GM23248 (cell line): ENCODE measurements at regions not wholly inside any gene's neighbourhood (a gene's known extent, or its start where the extent isn't known, plus 50 kb on each side); places are given as distances from the start of the nearest gene placed in this dataset.

Source experiments
- DNase-seq: peaks from one replicate; pipeline ENCODE4 v3.0.0-alpha.2; 2015
- H2AFZ ChIP-seq: fragments of 200-600 bp; sonication (generic); 2 replicates; pipeline ENCODE4 v1.6.1; 2016; ENCODE audit warnings: antibody characterized with exemption
- H3F3A ChIP-seq: fragments of 200-600 bp; sonication (generic); 2 replicates; pipeline ENCODE4 v1.6.1; 2016; ENCODE audit warnings: mild to moderate bottlenecking, antibody characterized with exemption, mixed run types; ENCODE audit not compliant: insufficient read depth
- H3K27ac ChIP-seq: fragments of 200-600 bp; sonication (generic); 2 replicates; pipeline ENCODE4 v1.5.1; 2016; ENCODE audit warnings: mild to moderate bottlenecking
- H3K27me3 ChIP-seq: fragments of 200-600 bp; sonication (generic); replicated peaks from 2 replicates; pipeline ENCODE4 v1.6.1; 2016; ENCODE audit warnings: mild to moderate bottlenecking; ENCODE audit not compliant: insufficient read depth
- H3K36me3 ChIP-seq: fragments of 200-600 bp; sonication (generic); 2 replicates; pipeline ENCODE4 v1.6.1; 2016; ENCODE audit warnings: low read depth, mild to moderate bottlenecking
- H3K4me1 ChIP-seq: fragments of 200-600 bp; sonication (generic); 2 replicates; pipeline ENCODE4 v1.6.1; 2016; ENCODE audit warnings: mild to moderate bottlenecking; ENCODE audit not compliant: insufficient read depth
- H3K4me2 ChIP-seq: fragments of 200-600 bp; sonication (generic); one replicate; pipeline ENCODE4 v1.6.1; 2016; ENCODE audit warnings: mild to moderate bottlenecking; ENCODE audit not compliant: unreplicated experiment
- H3K4me3 ChIP-seq: fragments of 200-600 bp; sonication (generic); 2 replicates; pipeline ENCODE4 v1.5.1; 2016; ENCODE audit warnings: mild to moderate bottlenecking
- H3K79me2 ChIP-seq: fragments of 200-600 bp; sonication (generic); 2 replicates; pipeline ENCODE4 v1.6.1; 2016; ENCODE audit warnings: mild to moderate bottlenecking; ENCODE audit not compliant: insufficient read depth
- H3K9ac ChIP-seq: fragments of 200-600 bp; sonication (generic); 2 replicates; pipeline ENCODE4 v1.6.1; 2016; ENCODE audit warnings: mild to moderate bottlenecking
- H3K9me2 ChIP-seq: fragments of 200-600 bp; sonication (generic); 2 replicates; pipeline ENCODE4 v1.6.1; 2016; ENCODE audit warnings: mixed run types, mild to moderate bottlenecking, moderate library complexity; ENCODE audit not compliant: insufficient read depth
- H3K9me3 ChIP-seq: fragments of 200-600 bp; sonication (generic); one replicate; pipeline ENCODE4 v1.6.1; 2017; ENCODE audit warnings: low read depth
- H4K20me1 ChIP-seq: fragments of 200-600 bp; sonication (generic); 2 replicates; pipeline ENCODE4 v1.6.0; 2016; ENCODE audit not compliant: insufficient read depth
- EZH2 ChIP-seq: fragments of 200-600 bp; sonication (generic); IDR thresholded peaks from 2 replicates; pipeline ENCODE4 v1.6.1; 2018; ENCODE audit warnings: antibody characterized with exemption, mild to moderate bottlenecking; ENCODE audit not compliant: insufficient read depth, poor library complexity, severe bottlenecking
- EZH2phosphoT487 ChIP-seq: fragments of 200-600 bp; sonication (generic); IDR thresholded peaks from 2 replicates; pipeline ENCODE4 v1.6.1; 2018; ENCODE audit warnings: antibody characterized with exemption, moderate library complexity, mild to moderate bottlenecking, low read depth; ENCODE audit not compliant: insufficient read depth
- WGBS, 2 experiments: methylation state at CpG; one replicate each; pipeline ENCODE4 v1.1.6; 2015 to 2017; ENCODE audit warnings: low lambda C conversion rate in 2 of 2, low coverage in 1 of 2; ENCODE audit errors: missing lambda C conversion rate in 2 of 2; 5-methylcytosine and 5-hydroxymethylcytosine counted together
- in situ Hi-C: fragments of 300-500 bp; cut with MboI; formaldehyde crosslinking; loops from 2 replicates; pipeline ENCODE4 v1.15.0; 2020

DNA sequence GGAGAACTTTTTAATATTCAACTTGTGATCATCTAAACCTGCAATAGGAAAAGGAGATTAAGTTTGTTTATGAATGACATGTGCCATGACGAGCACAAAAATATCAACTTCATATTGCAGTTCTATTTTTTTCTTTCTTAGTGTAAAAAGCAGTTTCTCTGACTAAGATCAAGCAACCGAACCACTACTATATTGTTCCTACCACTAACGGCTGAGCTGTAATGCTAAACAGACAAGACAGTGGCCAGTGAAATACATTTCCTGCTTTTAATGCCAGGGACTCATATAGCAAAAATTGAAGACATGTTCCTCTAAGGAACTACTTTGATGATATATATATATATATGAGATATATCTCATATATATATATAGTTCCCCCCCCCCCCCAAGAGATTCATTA is 1705.6 kb upstream of the TMEFF2 start:
- no peaks in the 10 kb centered on the region for H4K20me1 ChIP-seq
- no peaks in the 10 kb centered on the region for H3K36me3 ChIP-seq
- no peaks in the 10 kb centered on the region for H3K4me1 ChIP-seq
- H3K79me2 ChIP-seq, result no peaks in the 10 kb centered on the region
- no peak overlapping the region for H3K4me2 ChIP-seq
- no peak overlapping the region for H2AFZ ChIP-seq
- no peak for DNase-seq
- in situ Hi-C loops, result no loop called here
- H3F3A ChIP-seq, result no peaks in the 10 kb centered on the region
- no peak overlapping the region for H3K4me3 ChIP-seq
- 48 to 49% methylated on average over 3 of the region's 3 CpGs for WGBS, 2 experiments
- no peaks in the 10 kb centered on the region for H3K9me2 ChIP-seq
- H3K27me3 ChIP-seq, result no peaks in the 10 kb centered on the region
- no peaks in the 10 kb centered on the region for H3K9me3 ChIP-seq
- no peak overlapping the region for H3K27ac ChIP-seq
- no peak for TF ChIP-seq EZH2phosphoT487
- TF ChIP-seq EZH2, result no peak
- H3K9ac ChIP-seq, result no peak overlapping the region

DNA sequence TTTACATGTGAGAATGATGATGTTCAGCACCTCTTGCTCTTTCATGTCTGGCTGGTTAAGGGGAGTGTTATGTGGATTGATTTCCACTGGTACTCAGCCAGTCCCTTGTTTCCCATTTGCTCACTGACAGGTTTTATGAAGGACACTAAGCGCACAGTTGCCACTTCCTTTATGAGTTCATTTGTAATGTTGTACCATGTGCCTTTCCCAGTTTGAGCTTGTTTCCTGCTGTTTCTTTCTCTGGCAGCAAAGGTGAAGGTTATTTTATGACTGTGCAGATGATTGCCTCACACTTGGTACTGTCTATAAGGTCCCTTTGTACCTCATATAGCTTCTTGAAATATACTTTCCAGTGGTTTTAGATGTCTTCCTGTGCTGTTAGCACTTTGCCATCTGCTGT is 1700.5 kb upstream of the TMEFF2 start:
- no peak for TF ChIP-seq EZH2
- no peak for TF ChIP-seq EZH2phosphoT487
- Histone ChIP-seq H3K36me3 (no peaks in the 10 kb centered on the region), H3K9ac (no peak overlapping the region), H4K20me1 (no peaks in the 10 kb centered on the region), H3K27me3 (no peaks in the 10 kb centered on the region), H3K9me3 (no peaks in the 10 kb centered on the region), H3F3A (no peaks in the 10 kb centered on the region), H3K4me2 (no peak overlapping the region), H2AFZ (no peak overlapping the region), H3K4me1 (no peaks in the 10 kb centered on the region), H3K4me3 (no peak overlapping the region), H3K79me2 (no peaks in the 10 kb centered on the region), H3K27ac (no peak overlapping the region), H3K9me2 (no peaks in the 10 kb centered on the region)
- in situ Hi-C loops, result no loop called here
- no peak for DNase-seq
- 93 to 100% methylated on average over 1 of the region's 1 CpG for WGBS, 2 experiments

DNA sequence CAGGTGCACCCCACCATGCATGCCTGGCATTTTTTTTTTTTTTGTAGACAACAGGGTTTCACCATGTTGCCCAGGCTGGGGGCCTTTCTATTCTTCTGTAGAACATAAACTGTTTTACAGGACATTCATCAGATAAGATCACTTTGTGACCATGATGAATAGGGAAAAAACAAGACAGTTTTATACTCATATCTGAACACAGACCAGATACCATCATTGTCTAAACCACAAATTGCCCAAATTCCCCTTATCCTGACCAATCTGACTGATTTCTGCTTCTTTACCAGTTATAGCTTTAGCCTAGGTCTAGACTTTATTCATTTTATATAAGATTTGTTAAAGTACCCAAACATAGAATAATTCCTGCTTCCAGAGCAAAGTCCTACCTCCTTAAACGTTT is 1699.3 kb upstream of the TMEFF2 start:
- H4K20me1 ChIP-seq, result no peaks in the 10 kb centered on the region
- in situ Hi-C loops, result no loop called here
- no peaks in the 10 kb centered on the region for H3K79me2 ChIP-seq
- no peaks in the 10 kb centered on the region for H3K9me3 ChIP-seq
- H3K4me3 ChIP-seq, result no peak overlapping the region
- TF ChIP-seq EZH2 (no peak), EZH2phosphoT487 (no peak)
- no peak overlapping the region for H2AFZ ChIP-seq
- WGBS, 2 experiments, result 9 to 13% methylated on average over 1 of the region's 1 CpG
- DNase-seq, result no peak
- no peaks in the 10 kb centered on the region for H3F3A ChIP-seq
- H3K27me3 ChIP-seq, result no peaks in the 10 kb centered on the region
- no peaks in the 10 kb centered on the region for H3K9me2 ChIP-seq
- no peaks in the 10 kb centered on the region for H3K36me3 ChIP-seq
- no peak overlapping the region for H3K4me2 ChIP-seq
- H3K27ac ChIP-seq, result no peak overlapping the region
- H3K9ac ChIP-seq, result no peak overlapping the region
- H3K4me1 ChIP-seq, result no peaks in the 10 kb centered on the region

DNA sequence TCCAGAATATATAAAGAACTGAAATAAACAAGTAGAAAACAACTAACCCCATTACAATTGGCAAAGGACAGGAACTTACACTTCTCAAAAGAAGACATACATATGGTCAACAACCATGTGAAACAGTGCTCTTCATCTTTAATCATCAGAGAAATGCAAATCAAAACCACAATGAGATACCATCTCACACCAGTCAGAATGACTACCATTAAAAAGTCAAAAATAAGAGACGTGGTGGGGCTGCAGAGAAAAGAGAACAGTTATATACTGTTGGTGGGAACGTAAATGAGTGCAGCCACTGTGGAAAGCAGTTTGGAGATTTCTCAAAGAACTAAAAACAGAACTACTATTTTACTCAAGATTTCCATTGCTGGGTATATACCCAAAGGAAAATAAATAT is 1696.3 kb upstream of the TMEFF2 start:
- Histone ChIP-seq H3K36me3 (no peaks in the 10 kb centered on the region), H3K27me3 (no peaks in the 10 kb centered on the region), H4K20me1 (no peaks in the 10 kb centered on the region), H3K27ac (no peak overlapping the region), H3K4me2 (no peak overlapping the region), H2AFZ (no peak overlapping the region), H3K79me2 (no peaks in the 10 kb centered on the region), H3K9me2 (no peaks in the 10 kb centered on the region), H3K9me3 (peaks cover 3% of the 10 kb centered on the region), H3K4me3 (no peak overlapping the region), H3K4me1 (no peaks in the 10 kb centered on the region), H3F3A (no peaks in the 10 kb centered on the region), H3K9ac (no peak overlapping the region)
- 25 to 28% methylated on average over 2 of the region's 2 CpGs for WGBS, 2 experiments
- in situ Hi-C loops, result no loop called here
- TF ChIP-seq EZH2 (no peak), EZH2phosphoT487 (no peak)
- DNase-seq, result no peak

DNA sequence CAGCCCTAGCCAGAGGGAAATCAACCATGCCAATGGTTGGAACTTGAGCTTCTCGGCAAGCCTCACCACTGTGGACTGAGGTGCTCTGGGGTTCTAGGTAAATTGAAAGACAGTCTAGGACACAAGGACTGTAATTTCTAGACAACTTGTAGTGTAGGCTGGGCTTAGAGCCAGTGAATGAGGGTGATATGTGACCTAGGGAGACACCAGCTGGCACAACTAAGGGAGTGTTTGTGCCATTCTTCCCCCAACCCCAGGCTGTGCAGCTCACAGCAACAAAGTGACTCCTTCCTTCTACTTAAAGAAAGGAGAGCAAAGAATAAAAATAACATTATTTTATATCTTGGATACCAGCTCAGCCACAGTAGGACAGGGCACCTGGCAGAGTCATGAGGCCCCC is 1690.7 kb upstream of the TMEFF2 start:
- Histone ChIP-seq H3K9ac (no peak overlapping the region), H3F3A (no peaks in the 10 kb centered on the region), H2AFZ (no peak overlapping the region), H3K9me3 (peaks cover 7% of the 10 kb centered on the region), H3K79me2 (no peaks in the 10 kb centered on the region), H3K4me2 (no peak overlapping the region), H3K27me3 (no peaks in the 10 kb centered on the region), H3K9me2 (no peaks in the 10 kb centered on the region), H3K36me3 (no peaks in the 10 kb centered on the region), H4K20me1 (no peaks in the 10 kb centered on the region), H3K4me1 (no peaks in the 10 kb centered on the region), H3K4me3 (no peak overlapping the region), H3K27ac (no peak overlapping the region)
- in situ Hi-C loops, result no loop called here
- TF ChIP-seq EZH2, result no peak
- no peak for TF ChIP-seq EZH2phosphoT487
- WGBS, 2 experiments, result 28 to 67% methylated on average over 1 of the region's 1 CpG
- DNase-seq, result no peak
